ENCODE measurements at regions not wholly inside any gene's neighbourhood (a gene's known extent, or its start where the extent isn't known, plus 50 kb on each side); places are given as distances from the start of the nearest gene placed in this dataset.

GRCh38 chr14:29273513-29273912 is 506.9 kb downstream of the FOXG1 start:
- no peaks in the 10 kb centered on the region for H3K27me3 ChIP-seq (ENCODE audit: insufficient read depth, low read depth)
- no peak overlapping the region for H3K27ac ChIP-seq
- no peaks in the 10 kb centered on the region for H3K79me2 ChIP-seq (ENCODE audit: insufficient read depth, low read depth)

GRCh38 chr14:29274890-29275596 is 508.5 kb downstream of the FOXG1 start:
- Histone ChIP-seq H3K4me1 (ENCODE audit: low read depth, poor library complexity, severe bottlenecking) (no peaks in the 10 kb centered on the region), H3K4me3 (IDR thresholded peaks at IDR 0.05; ENCODE audit: insufficient read depth, low read depth, low read length) (no peak overlapping the region), H3K4me2 (no peak overlapping the region), H3K79me2 (ENCODE audit: insufficient read depth, low read depth) (no peaks in the 10 kb centered on the region), H3K36me3 (ENCODE audit: insufficient read depth) (no peaks in the 10 kb centered on the region), H2AFZ (ENCODE audit: low read depth) (no peak overlapping the region), H3K27ac (no peak overlapping the region), H3K9ac (no peak overlapping the region), H3K27me3 (ENCODE audit: insufficient read depth, low read depth) (no peaks in the 10 kb centered on the region), H4K20me1 (ENCODE audit: insufficient read depth) (no peaks in the 10 kb centered on the region)
- TF ChIP-seq CTCF (conservative IDR thresholded peaks at IDR 0.05; ENCODE audit: low read depth, low read length): no peak

More at GRCh38 chr14:29273513-29273912, 506.9 kb downstream of the FOXG1 start:
- Histone ChIP-seq H3K36me3 (ENCODE audit: insufficient read depth) (no peaks in the 10 kb centered on the region), H2AFZ (ENCODE audit: low read depth) (no peak overlapping the region), H3K9ac (no peak overlapping the region), H3K4me2 (no peak overlapping the region), H4K20me1 (ENCODE audit: insufficient read depth) (no peaks in the 10 kb centered on the region), H3K4me1 (ENCODE audit: low read depth, poor library complexity, severe bottlenecking) (no peaks in the 10 kb centered on the region), H3K4me3 (IDR thresholded peaks at IDR 0.05; ENCODE audit: insufficient read depth, low read depth, low read length) (no peak overlapping the region)
- no peak for TF ChIP-seq CTCF (conservative IDR thresholded peaks at IDR 0.05; ENCODE audit: low read depth, low read length)

GRCh38 chr14:29278301-29279263 is 512.0 kb downstream of the FOXG1 start:
- no peak overlapping the region for H3K4me3 ChIP-seq (IDR thresholded peaks at IDR 0.05; ENCODE audit: insufficient read depth, low read depth, low read length)
- no peak overlapping the region for H2AFZ ChIP-seq (ENCODE audit: low read depth)
- H3K36me3 ChIP-seq (ENCODE audit: insufficient read depth): no peaks in the 10 kb centered on the region
- TF ChIP-seq CTCF (conservative IDR thresholded peaks at IDR 0.05; ENCODE audit: low read depth, low read length): no peak
- H3K27ac ChIP-seq: no peak overlapping the region
- no peak overlapping the region for H3K9ac ChIP-seq
- no peak overlapping the region for H3K4me2 ChIP-seq
- H4K20me1 ChIP-seq (ENCODE audit: insufficient read depth): no peaks in the 10 kb centered on the region
- no peaks in the 10 kb centered on the region for H3K27me3 ChIP-seq (ENCODE audit: insufficient read depth, low read depth)
- no peaks in the 10 kb centered on the region for H3K4me1 ChIP-seq (ENCODE audit: low read depth, poor library complexity, severe bottlenecking)
- H3K79me2 ChIP-seq (ENCODE audit: insufficient read depth, low read depth): no peaks in the 10 kb centered on the region

GRCh38 chr14:29282169-29282568 is 515.6 kb downstream of the FOXG1 start:
- H3K4me2 ChIP-seq: no peak overlapping the region
- no peak overlapping the region for H3K27ac ChIP-seq

More at GRCh38 chr14:29282169-29282568, 515.6 kb downstream of the FOXG1 start:
- no peaks in the 10 kb centered on the region for H3K27me3 ChIP-seq (ENCODE audit: insufficient read depth, low read depth)
- no peaks in the 10 kb centered on the region for H3K4me1 ChIP-seq (ENCODE audit: low read depth, poor library complexity, severe bottlenecking)
- no peaks in the 10 kb centered on the region for H4K20me1 ChIP-seq (ENCODE audit: insufficient read depth)
- TF ChIP-seq CTCF (conservative IDR thresholded peaks at IDR 0.05; ENCODE audit: low read depth, low read length): no peak
- no peak overlapping the region for H3K4me3 ChIP-seq (IDR thresholded peaks at IDR 0.05; ENCODE audit: insufficient read depth, low read depth, low read length)
- no peaks in the 10 kb centered on the region for H3K79me2 ChIP-seq (ENCODE audit: insufficient read depth, low read depth)
- no peak overlapping the region for H3K9ac ChIP-seq
- H3K36me3 ChIP-seq (ENCODE audit: insufficient read depth): no peaks in the 10 kb centered on the region
- no peak overlapping the region for H2AFZ ChIP-seq (ENCODE audit: low read depth)

Measured in KMS-11 (cell line).